Fibroblast of pulmonary artery (primary cell): ENCODE measurements at regions not wholly inside any gene's neighbourhood (a gene's known extent, or its start where the extent isn't known, plus 50 kb on each side); places are given as distances from the start of the nearest gene placed in this dataset.

Experiments used
- DNase-seq: peaks from one replicate; pipeline ENCODE4 v3.0.0-alpha.2; 2010; ENCODE audit warnings: low read depth
- H3K4me3 ChIP-seq: replicated peaks from 2 replicates; pipeline ENCODE4 v1.5.1; 2011; ENCODE audit warnings: low read depth, mild to moderate bottlenecking, control low read depth, low read length, moderate library complexity
- TF ChIP-seq, protein P1 (sequence below): IDR thresholded peaks from 2 replicates; pipeline ENCODE4 v1.5.1; 2011; ENCODE audit warnings: mild to moderate bottlenecking, control low read depth, low read length, inconsistent platforms; ENCODE audit errors: missing control alignments

DNA sequence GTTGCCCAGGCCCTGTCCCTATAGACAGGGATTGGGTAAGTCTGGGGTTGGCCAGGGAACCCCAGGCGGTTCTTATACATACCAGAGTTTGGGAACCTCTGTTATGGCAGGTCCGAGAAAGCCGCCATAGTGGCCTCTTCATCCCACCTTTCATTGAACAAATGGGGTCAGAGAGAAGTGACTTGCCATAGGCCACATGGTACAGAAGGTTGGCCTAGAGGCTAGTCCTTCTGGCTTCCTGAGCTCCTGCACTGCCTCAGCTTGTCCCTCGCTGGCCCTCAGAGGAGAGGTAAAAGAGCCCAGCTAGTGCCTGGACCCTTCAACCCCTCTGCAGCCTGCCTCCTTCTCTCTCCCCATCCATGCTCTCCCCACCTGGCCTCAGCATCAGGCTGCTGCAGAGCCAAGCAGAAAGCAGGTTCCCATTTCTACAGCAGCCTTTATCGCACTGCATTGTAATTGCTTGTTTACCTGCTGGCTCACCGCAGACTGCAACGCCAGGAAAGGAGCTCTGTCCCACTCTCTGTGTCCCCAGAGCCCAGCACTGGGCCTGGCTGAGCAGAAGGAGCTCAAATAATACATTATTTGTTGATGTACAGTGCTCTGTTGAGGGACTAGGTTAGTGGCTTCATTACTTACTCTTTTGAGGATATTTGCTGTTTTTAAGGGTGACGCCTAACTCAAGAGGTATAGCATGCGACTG lies 103.6 kb downstream of the TRIM29 start:
- TF ChIP-seq, protein P1, sequence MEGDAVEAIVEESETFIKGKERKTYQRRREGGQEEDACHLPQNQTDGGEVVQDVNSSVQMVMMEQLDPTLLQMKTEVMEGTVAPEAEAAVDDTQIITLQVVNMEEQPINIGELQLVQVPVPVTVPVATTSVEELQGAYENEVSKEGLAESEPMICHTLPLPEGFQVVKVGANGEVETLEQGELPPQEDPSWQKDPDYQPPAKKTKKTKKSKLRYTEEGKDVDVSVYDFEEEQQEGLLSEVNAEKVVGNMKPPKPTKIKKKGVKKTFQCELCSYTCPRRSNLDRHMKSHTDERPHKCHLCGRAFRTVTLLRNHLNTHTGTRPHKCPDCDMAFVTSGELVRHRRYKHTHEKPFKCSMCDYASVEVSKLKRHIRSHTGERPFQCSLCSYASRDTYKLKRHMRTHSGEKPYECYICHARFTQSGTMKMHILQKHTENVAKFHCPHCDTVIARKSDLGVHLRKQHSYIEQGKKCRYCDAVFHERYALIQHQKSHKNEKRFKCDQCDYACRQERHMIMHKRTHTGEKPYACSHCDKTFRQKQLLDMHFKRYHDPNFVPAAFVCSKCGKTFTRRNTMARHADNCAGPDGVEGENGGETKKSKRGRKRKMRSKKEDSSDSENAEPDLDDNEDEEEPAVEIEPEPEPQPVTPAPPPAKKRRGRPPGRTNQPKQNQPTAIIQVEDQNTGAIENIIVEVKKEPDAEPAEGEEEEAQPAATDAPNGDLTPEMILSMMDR, result no peak
- no peak for DNase-seq
- H3K4me3 ChIP-seq, result no peak overlapping the region

DNA sequence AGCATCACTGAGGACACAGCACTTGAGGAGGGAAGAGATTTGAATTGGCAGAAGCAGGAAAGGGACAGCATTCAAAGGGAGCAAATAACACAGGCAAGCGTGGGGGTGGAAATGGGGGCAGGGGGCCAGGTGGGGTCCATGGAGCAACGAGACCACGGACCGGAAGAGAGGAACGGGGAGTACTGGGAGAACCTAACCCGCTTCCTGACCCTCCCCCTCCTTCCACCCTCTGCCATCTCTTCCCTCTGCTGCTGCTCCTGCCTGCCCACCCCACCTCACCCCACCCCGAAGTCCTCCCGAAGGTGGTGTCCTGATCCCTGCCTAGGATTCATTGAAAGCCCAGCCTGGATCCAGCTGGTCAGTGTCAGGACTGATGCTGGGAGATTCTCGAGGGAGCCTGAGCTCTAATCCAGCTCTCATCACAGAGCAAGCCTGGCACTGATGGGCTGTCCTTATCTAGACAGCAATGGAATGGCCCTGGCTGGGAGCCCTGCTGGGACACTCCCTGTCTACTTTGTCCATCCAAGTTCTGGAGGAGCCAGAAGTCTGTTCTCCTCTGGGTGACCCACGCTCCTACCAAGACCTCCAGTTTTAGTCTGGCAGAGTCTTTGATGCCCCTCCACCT lies 105.0 kb downstream of the TRIM29 start:
- TF ChIP-seq, protein P1, result no peak
- no peak overlapping the region for H3K4me3 ChIP-seq
- no peak for DNase-seq

GRCh38 chr11:120031612-120032600 lies 106.0 kb downstream of the TRIM29 start:
- TF ChIP-seq, protein P1, result no peak
- DNase-seq, result no peak
- no peak overlapping the region for H3K4me3 ChIP-seq

GRCh38 chr11:120031156-120031555 lies 106.8 kb downstream of the TRIM29 start:
- no peak for DNase-seq
- TF ChIP-seq, protein P1, result no peak
- no peak overlapping the region for H3K4me3 ChIP-seq

DNA sequence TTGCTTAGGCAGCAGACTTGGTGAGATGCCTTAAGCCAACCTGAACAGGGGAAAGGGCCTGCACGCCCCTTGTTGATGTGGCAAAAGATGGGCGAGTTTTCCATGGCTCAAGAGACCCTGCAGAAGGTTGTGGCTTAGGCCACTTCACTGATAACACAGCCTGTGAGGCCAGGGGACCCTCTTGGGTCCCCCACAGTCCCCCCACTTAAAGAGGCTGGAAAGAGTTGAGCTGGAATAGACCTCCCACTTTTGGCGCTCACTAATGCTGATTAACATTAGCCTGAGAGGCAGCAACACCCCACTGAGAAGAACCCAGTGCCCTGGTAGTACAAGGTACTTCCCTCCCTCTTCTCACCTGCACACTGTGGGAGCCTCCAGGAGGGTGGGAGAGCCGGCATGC lies 107.5 kb downstream of the TRIM29 start:
- TF ChIP-seq, protein P1, result no peak
- no peak overlapping the region for H3K4me3 ChIP-seq
- DNase-seq, result no peak

DNA sequence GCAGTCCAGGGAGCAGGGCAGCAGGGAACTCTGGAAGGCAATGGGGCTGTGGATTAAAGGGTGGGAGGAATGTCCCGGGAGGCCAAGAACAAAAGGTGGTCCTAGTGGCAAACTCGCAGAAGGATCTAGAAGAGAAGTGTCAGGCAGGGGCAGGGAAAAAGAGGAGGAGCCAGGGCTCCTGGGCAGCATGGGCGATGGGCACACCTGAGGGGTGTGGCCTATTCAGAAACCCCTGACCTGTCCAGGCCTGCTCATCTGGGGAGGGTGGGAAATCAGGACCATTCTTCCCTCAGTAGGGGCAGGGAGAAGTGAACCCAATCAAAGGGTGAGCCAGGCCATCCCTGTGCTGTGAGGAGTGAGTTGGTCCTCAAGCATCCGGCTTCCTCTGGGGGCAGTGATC lies 108.6 kb downstream of the TRIM29 start:
- TF ChIP-seq, protein P1, result no peak
- DNase-seq, result no peak
- H3K4me3 ChIP-seq, result no peak overlapping the region
